ENCODE measurements at regions not wholly inside any gene's neighbourhood (a gene's known extent, or its start where the extent isn't known, plus 50 kb on each side); places are given as distances from the start of the nearest gene placed in this dataset.
A peak's percentile ranks its signal among the peaks of the same experiment; 100 is the strongest.

GRCh38 chr5:68070591-68071281 is 144.8 kb upstream of the PIK3R1 start:
- H3K9ac ChIP-seq (ENCODE audit: control insufficient read depth, insufficient read depth, low read length), result 0 out of 2 replicates have a peak overlapping the region, but pooled peaks have one; percentile 21
- no TSS peak for BruUV-seq (replicated peaks)
- peaks cover 14% of the 10 kb centered on the region for H3K4me1 ChIP-seq (ENCODE audit: control insufficient read depth, insufficient read depth, low read length)
- H2AFZ ChIP-seq (ENCODE audit: control insufficient read depth, low read depth, low read length), result no peak overlapping the region
- no peaks in the 10 kb centered on the region; the same call in 2 of the 3 replicates for H3K9me3 ChIP-seq (replicated peaks; ENCODE audit: control insufficient read depth, insufficient read depth, low read length)
- DNase-seq (ENCODE audit: low read depth, low spot score) (peak; percentile 84), ATAC-seq (peak; percentile 99), FAIRE-seq (peak; percentile 86)
- H3K79me2 ChIP-seq (ENCODE audit: control insufficient read depth, insufficient read depth, low read length), result no peaks in the 10 kb centered on the region
- ChIA-PET POLR2A (interaction anchor here (0.6 kb wide), 1 partner anchor 29 kb away, joined by 4 read pairs; no protein-coding TSS in a partner anchor), CTCF (interaction anchor here (1.3 kb wide), 1 partner anchor 182 kb away, joined by 3 read pairs; no protein-coding TSS in a partner anchor), SMC1A (ENCODE audit: uncharacterized antibody, unreplicated experiment) (interaction anchor here (1.0 kb wide), 1 partner anchor 146 kb away, joined by 3 read pairs; no protein-coding TSS in a partner anchor), RAD21 (ENCODE audit: unreplicated experiment) (interaction anchor here (0.7 to 1.2 kb wide), 2 partner anchors 146 to 637 kb away, joined by 3 read pairs; no protein-coding TSS in a partner anchor)
- H3K27me3 ChIP-seq (replicated peaks in 1 of 2; ENCODE audit: control insufficient read depth in 2 of 2, insufficient read depth in 2 of 2, low read length in 1 of 2), result no peaks in the 10 kb centered on the region
- H4K20me1 ChIP-seq (ENCODE audit: control insufficient read depth, insufficient read depth), result no peaks in the 10 kb centered on the region
- WGBS (ENCODE audit: insufficient coverage, insufficient replicate concordance, low lambda C conversion rate, missing lambda C conversion rate), result 3% methylated on average over 2 of the region's 2 CpGs
- intact Hi-C loops (cut with micrococcal nuclease; ENCODE audit: unreplicated experiment), result loop anchor here (1.0 to 5.0 kb wide), 5 partner anchors 28 to 263 kb away; partner anchors contain the start of gene PIK3R1
- in situ Hi-C loops (cut with MboI), result no loop called here
- H3K36me3 ChIP-seq (ENCODE audit: control insufficient read depth in 2 of 2, insufficient read depth in 2 of 2, low read length in 1 of 2), result no peaks in the 10 kb centered on the region
- peak overlapping the region; percentile 79; the same call in 1 of the 2 replicates for H3K4me2 ChIP-seq (ENCODE audit: control insufficient read depth, insufficient read depth)
- H3K27ac ChIP-seq (ENCODE audit: control insufficient read depth, insufficient read depth), result peak overlapping the region; percentile 62; the same call in 1 of the 2 replicates
- H3K4me3 ChIP-seq, result no peak overlapping the region
- TF ChIP-seq SREBF1 (IDR thresholded peaks at IDR 0.05; ENCODE audit: low read length) (peak; percentile 67; the same call in 1 of the 2 replicates), NFIC (IDR thresholded peaks at IDR 0.05; ENCODE audit: low read depth, low read length) (peak; percentile 97), YY1 (IDR thresholded peaks at IDR 0.05; ENCODE audit: low read depth, low read length) (0 out of 2 replicates have a peak, but pooled peaks have one; percentile 41), ATF7 (IDR thresholded peaks at IDR 0.05; ENCODE audit: low read depth) (peak; percentile 53), ZBED1 (IDR thresholded peaks at IDR 0.05; ENCODE audit: borderline replicate concordance) (peak; percentile 72; the same call in 1 of the 2 replicates), SUZ12 (IDR thresholded peaks at IDR 0.05; ENCODE audit: unreplicated experiment) (no peak), SP1 (IDR thresholded peaks at IDR 0.05; ENCODE audit: low read depth, low read length) (no peak), EP300 (IDR thresholded peaks at IDR 0.05; ENCODE audit: borderline replicate concordance in 1 of 2, control insufficient read depth in 1 of 2, low read depth in 2 of 2, low read length in 2 of 2) (peak; percentile 29 to 74; a peak in 2 of 4 replicates), GABPA (IDR thresholded peaks at IDR 0.05; ENCODE audit: low read depth) (peak; percentile 66), CREM (IDR thresholded peaks at IDR 0.05; ENCODE audit: low read depth) (peak; percentile 64; the same call in 1 of the 2 replicates), MEF2B (IDR thresholded peaks at IDR 0.05; ENCODE audit: partially characterized antibody, poor library complexity, severe bottlenecking) (peak; percentile 84), PKNOX1 (IDR thresholded peaks at IDR 0.05) (peak; percentile 51), PBX3 (IDR thresholded peaks at IDR 0.05; ENCODE audit: insufficient replicate concordance, low read depth, low read length) (no peak), PAX5 (IDR thresholded peaks at IDR 0.05; ENCODE audit: borderline replicate concordance, low read depth, low read length) (peak; percentile 56; the same call in 1 of the 2 replicates), MTA2 (IDR thresholded peaks at IDR 0.05; ENCODE audit: low read depth) (peak; percentile 72), USF2 (IDR thresholded peaks at IDR 0.05; ENCODE audit: borderline replicate concordance, low read depth, low read length) (peak; percentile 19; the same call in 1 of the 2 replicates), YBX1 (IDR thresholded peaks at IDR 0.05) (no peak), POLR2AphosphoS2 (IDR thresholded peaks at IDR 0.05; ENCODE audit: low read depth, low read length) (no peak)
